GM12873 (cell line): ENCODE measurements at regions not wholly inside any gene's neighbourhood (a gene's known extent, or its start where the extent isn't known, plus 50 kb on each side); places are given as distances from the start of the nearest gene placed in this dataset.

Experiments used
- CTCF ChIP-seq: IDR thresholded peaks from 2 replicates; pipeline ENCODE4 v1.5.1; 2012; ENCODE audit warnings: low read depth, mild to moderate bottlenecking, moderate library complexity, low read length, control low read depth; ENCODE audit not compliant: insufficient read depth; ENCODE audit errors: missing control alignments

DNA sequence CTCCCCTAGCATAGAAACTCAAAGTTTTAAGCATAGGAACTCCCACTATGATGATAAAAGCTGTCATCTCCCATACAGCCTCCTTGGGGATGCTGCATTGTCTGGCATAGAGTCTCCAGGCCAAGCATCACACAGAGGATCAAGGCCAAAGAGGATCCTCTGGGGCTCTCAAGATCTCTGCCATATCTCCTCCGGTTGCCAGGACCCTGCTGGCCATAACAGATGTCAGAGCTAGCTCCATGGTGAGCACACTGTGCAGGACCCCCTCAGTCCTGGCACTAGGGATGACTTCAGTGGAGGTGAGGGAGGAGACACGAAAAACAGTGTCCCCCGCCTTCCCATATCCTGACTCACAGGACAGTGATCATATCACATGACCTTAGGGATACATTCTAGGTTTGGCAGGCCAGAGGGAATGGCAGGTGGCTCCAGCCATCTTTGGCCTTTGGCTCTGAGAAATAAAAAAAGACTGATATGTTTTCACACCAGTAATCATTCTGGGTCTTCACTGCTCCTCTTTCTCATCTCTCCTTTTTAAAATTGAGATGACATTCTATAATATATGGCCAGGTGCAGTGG, 235.0 kb downstream of the MYCN start:
- TF ChIP-seq CTCF = no peak

GRCh38 chr2:16174693-16175045, 234.3 kb downstream of the MYCN start:
- TF ChIP-seq CTCF = no peak

DNA sequence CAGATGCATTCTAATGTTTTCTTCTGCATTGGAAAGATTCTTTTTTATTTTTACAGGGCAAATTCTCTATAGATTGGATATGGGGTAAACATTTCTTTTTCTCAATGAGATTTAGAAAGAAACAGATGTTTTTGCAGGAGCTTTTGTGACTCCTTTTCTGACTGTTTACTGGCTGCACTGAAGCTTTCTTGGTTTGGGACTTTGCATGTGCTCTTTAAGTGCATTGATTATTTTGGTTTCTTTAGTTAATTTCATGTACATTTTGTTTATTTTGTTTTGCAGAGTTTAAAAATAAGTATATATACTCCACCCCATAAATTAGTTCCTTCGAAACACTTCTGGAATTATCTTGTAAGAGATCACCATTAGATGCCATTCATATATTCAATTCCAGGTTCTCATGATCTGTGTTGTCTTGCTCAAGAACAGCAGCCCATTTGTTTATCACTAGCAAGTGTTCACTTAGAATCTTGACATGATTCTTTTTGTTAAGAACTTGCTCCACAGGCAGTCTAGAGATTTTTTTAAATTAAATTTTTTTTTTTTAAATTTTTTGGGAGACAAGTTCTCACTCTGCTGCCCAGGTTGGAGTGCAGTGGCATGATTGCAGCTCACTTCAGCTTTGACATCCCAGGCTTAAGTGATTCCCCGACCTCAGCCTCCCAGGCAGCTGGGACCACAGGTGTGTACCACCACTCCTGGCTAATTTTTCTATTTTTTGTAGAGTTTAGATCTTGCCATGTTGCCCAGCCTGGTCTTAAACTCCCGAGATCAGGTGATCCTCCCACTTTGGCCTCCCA, 233.7 kb downstream of the MYCN start:
- TF ChIP-seq CTCF = no peak

DNA sequence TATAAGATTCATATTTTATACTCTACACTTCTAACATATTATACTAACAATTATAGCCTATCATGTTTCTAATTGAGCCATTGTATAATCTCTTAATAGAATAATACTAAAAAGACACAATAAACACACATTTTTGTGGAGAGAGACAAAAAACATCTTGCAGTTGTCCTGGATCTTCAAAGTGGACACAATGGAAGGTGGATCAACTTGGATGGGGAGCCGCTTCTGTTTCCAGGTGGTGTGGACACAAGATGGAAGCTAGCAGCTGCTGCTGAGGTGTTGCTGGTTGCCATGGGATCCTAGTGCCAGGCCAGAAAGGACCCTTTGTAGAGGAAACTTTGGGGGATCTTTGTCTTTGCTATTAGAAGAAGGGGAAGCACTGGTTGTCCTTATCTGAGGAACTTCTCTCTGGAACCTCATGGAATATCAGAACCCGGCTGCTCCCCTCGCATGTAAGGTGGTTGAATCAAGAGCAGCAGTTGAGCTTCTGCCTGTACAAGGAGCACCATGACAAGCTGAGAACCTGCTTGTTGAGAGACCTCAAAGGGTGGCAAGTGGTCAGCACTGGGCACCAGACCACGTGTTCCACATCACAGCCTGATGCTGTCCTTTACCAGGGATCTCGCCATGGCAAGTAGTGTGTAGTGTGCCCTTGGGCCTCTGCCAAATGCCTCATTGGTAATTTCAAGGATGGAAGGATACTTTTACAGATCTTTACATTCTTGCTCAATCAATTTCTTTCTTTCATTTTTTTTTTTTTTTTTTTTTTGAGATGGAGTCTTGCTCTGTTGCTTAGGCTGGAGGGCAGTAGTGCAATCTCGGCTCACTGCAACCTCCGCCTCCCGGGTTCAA, 232.2 kb downstream of the MYCN start:
- TF ChIP-seq CTCF = no peak

- TF ChIP-seq CTCF = no peak
Measured at GRCh38 chr2:16171425-16171920, 231.1 kb downstream of the MYCN start.

DNA sequence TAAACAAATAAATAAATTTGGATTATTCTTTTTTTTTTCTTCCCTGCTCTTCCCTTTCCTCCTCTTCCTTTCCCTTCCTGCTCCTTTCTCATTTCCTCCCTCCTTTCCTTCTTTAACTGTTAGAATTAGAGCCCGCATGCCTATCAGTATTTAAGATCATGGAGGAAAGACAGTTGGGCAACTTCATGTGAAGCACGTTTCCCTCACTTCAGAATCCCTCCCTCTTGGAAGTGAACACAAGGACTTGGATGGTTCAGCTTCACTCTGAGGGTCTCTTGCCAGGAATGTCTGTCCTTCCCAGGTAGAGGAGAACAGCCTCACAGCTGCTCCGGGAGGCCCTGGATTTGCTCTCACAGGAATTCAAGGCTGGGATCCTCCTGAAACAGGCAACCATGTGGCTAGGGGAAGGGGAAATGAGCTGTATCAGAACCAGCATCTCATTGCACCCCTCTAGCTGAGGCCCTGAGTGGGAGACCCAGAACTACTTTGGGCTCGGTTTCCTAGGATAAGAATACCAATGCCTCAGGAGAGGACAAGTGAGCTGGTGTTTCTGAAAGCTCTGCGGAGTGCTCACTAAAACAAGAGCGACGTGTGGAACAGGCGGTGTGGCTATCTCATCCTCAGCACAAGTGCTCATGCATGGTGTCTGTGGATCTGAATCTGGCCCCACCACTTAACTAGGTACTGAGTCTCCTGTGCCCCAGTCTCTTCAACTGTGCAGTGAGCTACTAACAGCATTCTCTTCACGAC, 230.5 kb downstream of the MYCN start:
- no peak for TF ChIP-seq CTCF
